ENCODE measurements at regions not wholly inside any gene's neighbourhood (a gene's known extent, or its start where the extent isn't known, plus 50 kb on each side); places are given as distances from the start of the nearest gene placed in this dataset.

- TF ChIP-seq CTCF (IDR thresholded peaks at IDR 0.05) (no peak), POLR2AphosphoS5 (IDR thresholded peaks at IDR 0.05) (no peak)
Observed at GRCh38 chr15:35673093-35673684, 127.2 kb upstream of the DPH6 start.
